ENCODE measurements at regions not wholly inside any gene's neighbourhood (a gene's known extent, or its start where the extent isn't known, plus 50 kb on each side); places are given as distances from the start of the nearest gene placed in this dataset.

DNA sequence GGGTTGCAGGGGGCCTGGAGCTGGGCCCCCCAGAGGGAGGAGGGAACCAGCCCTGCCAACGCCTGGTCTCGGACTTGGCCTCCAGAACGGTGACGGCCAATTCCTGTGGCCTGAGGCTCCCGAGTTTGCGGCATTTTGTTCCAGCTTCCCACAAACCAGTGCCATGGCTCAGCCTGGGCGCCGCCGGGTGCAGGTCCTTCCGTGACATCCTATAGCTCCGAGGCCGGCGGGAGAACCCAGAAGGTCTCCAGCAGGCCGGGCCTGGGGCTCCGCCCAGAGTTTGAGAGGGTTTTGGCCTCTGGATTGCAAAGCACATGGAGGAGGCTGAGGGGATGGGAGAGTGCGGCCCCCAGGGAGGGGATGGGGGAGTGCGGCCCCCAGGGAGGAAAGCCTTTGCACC, 92.6 kb downstream of the UNCX start:
- TF ChIP-seq, protein P1, sequence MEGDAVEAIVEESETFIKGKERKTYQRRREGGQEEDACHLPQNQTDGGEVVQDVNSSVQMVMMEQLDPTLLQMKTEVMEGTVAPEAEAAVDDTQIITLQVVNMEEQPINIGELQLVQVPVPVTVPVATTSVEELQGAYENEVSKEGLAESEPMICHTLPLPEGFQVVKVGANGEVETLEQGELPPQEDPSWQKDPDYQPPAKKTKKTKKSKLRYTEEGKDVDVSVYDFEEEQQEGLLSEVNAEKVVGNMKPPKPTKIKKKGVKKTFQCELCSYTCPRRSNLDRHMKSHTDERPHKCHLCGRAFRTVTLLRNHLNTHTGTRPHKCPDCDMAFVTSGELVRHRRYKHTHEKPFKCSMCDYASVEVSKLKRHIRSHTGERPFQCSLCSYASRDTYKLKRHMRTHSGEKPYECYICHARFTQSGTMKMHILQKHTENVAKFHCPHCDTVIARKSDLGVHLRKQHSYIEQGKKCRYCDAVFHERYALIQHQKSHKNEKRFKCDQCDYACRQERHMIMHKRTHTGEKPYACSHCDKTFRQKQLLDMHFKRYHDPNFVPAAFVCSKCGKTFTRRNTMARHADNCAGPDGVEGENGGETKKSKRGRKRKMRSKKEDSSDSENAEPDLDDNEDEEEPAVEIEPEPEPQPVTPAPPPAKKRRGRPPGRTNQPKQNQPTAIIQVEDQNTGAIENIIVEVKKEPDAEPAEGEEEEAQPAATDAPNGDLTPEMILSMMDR (conservative IDR thresholded peaks at IDR 0.05): no peak
- no peak for TF ChIP-seq EZH2 (IDR thresholded peaks at IDR 0.05; ENCODE audit: low read depth)

Data from PC-9 (cell line).